SW480 (cell line): ENCODE measurements at regions not wholly inside any gene's neighbourhood (a gene's known extent, or its start where the extent isn't known, plus 50 kb on each side); places are given as distances from the start of the nearest gene placed in this dataset.
"Not testable (repeated sequence)": the region's sequence is repeated elsewhere in the genome, so short reads cannot be mapped to it uniquely, and the experiment has no call there.

ENCODE experiments used
- DNase-seq: peaks from one replicate; pipeline ENCODE4 v3.0.0-alpha.2; 2016; ENCODE audit warnings: low spot score

- no peak for DNase-seq
These were observed 181.8 kb upstream of the PDE10A start for GRCh38 chr6:165844801-165845364.

- DNase-seq: no peak
These were observed 181.2 kb upstream of the PDE10A start for GRCh38 chr6:165844232-165844631.

GRCh38 chr6:165843568-165844113, 180.6 kb upstream of the PDE10A start:
- DNase-seq: no peak

- DNase-seq: no peak
These were observed 180.1 kb upstream of the PDE10A start for GRCh38 chr6:165843121-165843520.

- DNase-seq: no peak
These were observed 179.4 kb upstream of the PDE10A start for GRCh38 chr6:165842281-165842936.

- no peak for DNase-seq
These were observed 178.1 kb upstream of the PDE10A start for GRCh38 chr6:165841153-165841558.

- DNase-seq: no peak
These were observed 175.1 kb upstream of the PDE10A start for GRCh38 chr6:165837948-165838745.

- DNase-seq: not testable (repeated sequence)
These were observed 173.6 kb upstream of the PDE10A start for GRCh38 chr6:165836648-165837047.

- DNase-seq: no peak
These were observed 172.4 kb upstream of the PDE10A start for GRCh38 chr6:165835410-165835851.

GRCh38 chr6:165834613-165835259, 171.7 kb upstream of the PDE10A start:
- DNase-seq: no peak

GRCh38 chr6:165833355-165833754, 170.3 kb upstream of the PDE10A start:
- DNase-seq: no peak

- DNase-seq: peak; percentile 80
These were observed 168.9 kb upstream of the PDE10A start for GRCh38 chr6:165831812-165832510.

GRCh38 chr6:165830761-165831160, 167.7 kb upstream of the PDE10A start:
- DNase-seq: no peak

- no peak for DNase-seq
These were observed 166.3 kb upstream of the PDE10A start for GRCh38 chr6:165829376-165829775.

- DNase-seq: no peak
These were observed 164.1 kb upstream of the PDE10A start for GRCh38 chr6:165827190-165827518.

- DNase-seq: no peak
These were observed 163.6 kb upstream of the PDE10A start for GRCh38 chr6:165826487-165827189.

GRCh38 chr6:165825256-165825815, 162.3 kb upstream of the PDE10A start:
- no peak for DNase-seq

GRCh38 chr6:165823609-165824326, 160.7 kb upstream of the PDE10A start:
- DNase-seq: no peak

- no peak for DNase-seq
These were observed 159.5 kb upstream of the PDE10A start for GRCh38 chr6:165822501-165822900.

GRCh38 chr6:165821754-165822153, 158.7 kb upstream of the PDE10A start:
- DNase-seq: peak; percentile 2
